CD4-positive, alpha-beta T cell treated with Interferon gamma for 1 hour (primary cell): ENCODE measurements at regions not wholly inside any gene's neighbourhood (a gene's known extent, or its start where the extent isn't known, plus 50 kb on each side); places are given as distances from the start of the nearest gene placed in this dataset.

ENCODE experiments used
- DNase-seq: peaks from one replicate; pipeline ENCODE4 v3.0.0-alpha.2; 2020

GRCh38 chr1:110763149-110763548, 88.4 kb upstream of the KCNA3 start:
- DNase-seq = no peak

- DNase-seq = no peak
Observed at GRCh38 chr1:110760321-110760720, 85.6 kb upstream of the KCNA3 start.

- DNase-seq = no peak
Observed at GRCh38 chr1:110756506-110756905, 81.8 kb upstream of the KCNA3 start.

GRCh38 chr1:110752941-110753725, 78.4 kb upstream of the KCNA3 start:
- no peak for DNase-seq

GRCh38 chr1:110750562-110750961, 75.8 kb upstream of the KCNA3 start:
- DNase-seq = no peak

- DNase-seq = no peak
Observed at GRCh38 chr1:110749960-110750359, 75.2 kb upstream of the KCNA3 start.

GRCh38 chr1:110746644-110747259, 72.0 kb upstream of the KCNA3 start:
- DNase-seq = peak; percentile 22

- no peak for DNase-seq
Observed at GRCh38 chr1:110743397-110743796, 68.7 kb upstream of the KCNA3 start.

- DNase-seq = no peak
Observed at GRCh38 chr1:110736900-110737605, 62.3 kb upstream of the KCNA3 start.

- no peak for DNase-seq
Observed at GRCh38 chr1:110734133-110734680, 59.5 kb upstream of the KCNA3 start.

- DNase-seq = no peak
Observed at GRCh38 chr1:110731529-110731928, 56.8 kb upstream of the KCNA3 start.

- no peak for DNase-seq
Observed at GRCh38 chr1:110728388-110729001, 53.8 kb upstream of the KCNA3 start.

- no peak for DNase-seq
Observed at GRCh38 chr1:110727246-110727645, 52.5 kb upstream of the KCNA3 start.

GRCh38 chr1:110726755-110727154, 52.0 kb upstream of the KCNA3 start:
- DNase-seq = no peak
